Brain microvascular endothelial cell (primary cell): ENCODE measurements at regions not wholly inside any gene's neighbourhood (a gene's known extent, or its start where the extent isn't known, plus 50 kb on each side); places are given as distances from the start of the nearest gene placed in this dataset.

Experiments
- DNase-seq: peaks from one replicate; pipeline ENCODE4 v3.0.0-alpha.2; 2020
- H3K27ac ChIP-seq: fragments of 250-450 bp; sonication (Bioruptor Pico); 2 replicates; pipeline ENCODE4 v1.5.1; 2020; ENCODE audit warnings: mild to moderate bottlenecking, moderate library complexity
- H3K27me3 ChIP-seq: fragments of 250-450 bp; sonication (Bioruptor Pico); replicated peaks from 2 replicates; pipeline ENCODE4 v1.5.1; 2020; ENCODE audit warnings: mild to moderate bottlenecking
- H3K36me3 ChIP-seq: fragments of 250-450 bp; sonication (Bioruptor Pico); replicated peaks from 2 replicates; pipeline ENCODE4 v1.5.1; 2020; ENCODE audit warnings: mild to moderate bottlenecking
- H3K4me3 ChIP-seq: 2 replicates; pipeline ENCODE4 v1.5.1; 2011; ENCODE audit warnings: low read depth, mild to moderate bottlenecking, control low read depth, low read length, moderate library complexity
- CTCF ChIP-seq: IDR thresholded peaks from 2 replicates; pipeline ENCODE4 v1.5.1; 2011; ENCODE audit warnings: low read depth, mild to moderate bottlenecking, moderate library complexity, low read length, control low read depth, inconsistent platforms; ENCODE audit errors: missing control alignments
- in situ Hi-C: cut with HindIII; loops from 2 replicates; pipeline ENCODE4 v1.10.0; 2017; ENCODE audit warnings: low sequenced_read_pairs, low pct_ligation_motif_present

GRCh38 chr12:98228683-98229539 lies 286.5 kb upstream of the TMPO start:
- Histone ChIP-seq H3K27me3 (no peaks in the 10 kb centered on the region), H3K27ac (no peak overlapping the region), H3K36me3 (no peaks in the 10 kb centered on the region), H3K4me3 (no peak overlapping the region)
- no peak for TF ChIP-seq CTCF
- no peak for DNase-seq
- in situ Hi-C loops = no loop called here

- H3K36me3 ChIP-seq = no peaks in the 10 kb centered on the region
- no peak for DNase-seq
- no peak for TF ChIP-seq CTCF
- no peaks in the 10 kb centered on the region for H3K27me3 ChIP-seq
- no peak overlapping the region for H3K27ac ChIP-seq
- no peak overlapping the region for H3K4me3 ChIP-seq
- in situ Hi-C loops = no loop called here
Observed at GRCh38 chr12:98229540-98229924, 285.9 kb upstream of the TMPO start.

- in situ Hi-C loops = no loop called here
- no peaks in the 10 kb centered on the region for H3K36me3 ChIP-seq
- no peak for TF ChIP-seq CTCF
- no peak for DNase-seq
- H3K27me3 ChIP-seq = no peaks in the 10 kb centered on the region
- no peak overlapping the region for H3K27ac ChIP-seq
- H3K4me3 ChIP-seq = no peak overlapping the region
Observed at GRCh38 chr12:98232753-98233390, 282.5 kb upstream of the TMPO start.

- H3K27me3 ChIP-seq = no peaks in the 10 kb centered on the region
- H3K36me3 ChIP-seq = no peaks in the 10 kb centered on the region
- no peak overlapping the region for H3K4me3 ChIP-seq
- DNase-seq = no peak
- in situ Hi-C loops = no loop called here
- no peak overlapping the region for H3K27ac ChIP-seq
- no peak for TF ChIP-seq CTCF
Observed at GRCh38 chr12:98235301-98235700, 280.1 kb upstream of the TMPO start.

DNA sequence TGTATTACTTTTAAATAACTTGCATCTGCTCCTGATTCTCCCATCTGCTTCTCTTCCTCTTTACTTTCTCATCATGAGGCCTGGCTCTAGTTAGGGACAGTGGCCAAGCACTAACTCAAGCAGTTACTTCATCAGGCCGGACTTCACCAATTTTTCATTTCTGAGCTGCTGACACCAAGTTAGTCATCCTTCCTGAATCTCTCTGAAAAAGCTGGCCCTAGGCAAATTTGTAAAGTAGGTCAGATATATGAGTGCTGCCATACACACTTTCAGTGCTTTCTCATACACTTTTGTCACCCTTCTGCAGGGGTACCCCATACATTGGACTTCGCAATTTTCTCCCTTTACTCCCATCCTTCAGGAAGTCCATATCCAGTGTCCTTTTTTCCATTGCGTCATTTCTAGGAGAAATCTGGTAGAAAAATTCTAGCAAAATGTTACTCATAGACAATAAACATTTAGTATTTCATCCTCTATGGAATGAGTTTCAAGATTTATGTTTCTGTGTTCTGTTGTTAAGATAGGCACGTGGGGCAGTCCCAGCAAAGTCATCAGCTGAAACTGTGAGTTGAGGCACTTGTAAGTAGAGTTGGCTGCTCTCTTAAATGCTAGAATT lies 276.8 kb upstream of the TMPO start:
- no peak overlapping the region for H3K4me3 ChIP-seq
- no peak for TF ChIP-seq CTCF
- no peak for DNase-seq
- no peaks in the 10 kb centered on the region for H3K27me3 ChIP-seq
- H3K27ac ChIP-seq = no peak overlapping the region
- in situ Hi-C loops = no loop called here
- H3K36me3 ChIP-seq = no peaks in the 10 kb centered on the region
